Ovary (tissue), 3 donors: ENCODE measurements at regions not wholly inside any gene's neighbourhood (a gene's known extent, or its start where the extent isn't known, plus 50 kb on each side); places are given as distances from the start of the nearest gene placed in this dataset.

Experiments
- CTCF ChIP-seq, 3 donors: fragments of 450-650 bp in 2 of 3; fragments of 200-600 bp in 1 of 3; IDR thresholded peaks; one replicate each; pipeline versions ENCODE4 v1.5.1 to v1.8.0; 2016 to 2022; ENCODE audit warnings: antibody characterized with exemption in 3 of 3, mild to moderate bottlenecking in 1 of 3
- EP300 ChIP-seq: sonication (generic); formaldehyde crosslinking; IDR thresholded peaks from one replicate; pipeline ENCODE4 v1.6.1; 2017; ENCODE audit warnings: antibody characterized with exemption
- POLR2A ChIP-seq: fragments of 450-650 bp; IDR thresholded peaks from one replicate; pipeline ENCODE4 v1.6.1; 2017; ENCODE audit warnings: antibody characterized with exemption, mild to moderate bottlenecking, moderate library complexity
- donor health status: DM: no; HTN: no; CAD: no.

GRCh38 chr6:123744840-123745239 is 58.8 kb upstream of the NKAIN2 start:
- TF ChIP-seq POLR2A (no peak), CTCF (IDR thresholded peaks at IDR 0.05) (no peak), EP300 (no peak)
